Caco-2 (cell line): ENCODE measurements at regions not wholly inside any gene's neighbourhood (a gene's known extent, or its start where the extent isn't known, plus 50 kb on each side); places are given as distances from the start of the nearest gene placed in this dataset.
"Not testable (repeated sequence)": the region's sequence is repeated elsewhere in the genome, so short reads cannot be mapped to it uniquely, and the experiment has no call there.

Experiments
- BruUV-seq: library from RNA; stranded (reverse); fragments of 400-500 nt; replicated peaks from 2 replicates; lab custom pipeline; 2021; lab: Mats Ljungman, UMichigan
- CTCF ChIA-PET: fragments of 300-600 bp; sonication (Branson Sonifier 250); formaldehyde crosslinking; loops from one replicate; lab custom pipeline; 2022; ENCODE audit warnings: antibody characterized with exemption; lab: Charles Lee
- POLR2A ChIA-PET: fragments of 300-600 bp; sonication (Branson Sonifier 250); formaldehyde crosslinking; loops from one replicate; lab custom pipeline; 2022; ENCODE audit warnings: antibody characterized with exemption; lab: Charles Lee
- DNase-seq, 2 experiments: peaks; one replicate each; pipeline versions ENCODE4 v3.0.0 to v3.0.0-alpha.2; 2020 to 2022
- H3K27me3 ChIP-seq: replicated peaks from 2 replicates; pipeline ENCODE4 v1.6.0; 2011; ENCODE audit warnings: low read length; ENCODE audit not compliant: control insufficient read depth, insufficient read depth
- H3K36me3 ChIP-seq: 2 replicates; pipeline ENCODE4 v1.5.1; 2011; ENCODE audit warnings: low read length; ENCODE audit not compliant: control insufficient read depth, insufficient read depth
- H3K4me1 ChIP-seq: fragments of 250-450 bp; sonication (Bioruptor Pico); 2 replicates; pipeline ENCODE4 v1.5.1; 2020; ENCODE audit warnings: mild to moderate bottlenecking
- H3K4me3 ChIP-seq: 2 replicates; pipeline ENCODE4 v1.5.1; 2011; ENCODE audit warnings: low read depth, mild to moderate bottlenecking, control low read depth, low read length
- H3K9me3 ChIP-seq: fragments of 250-450 bp; sonication (Bioruptor Pico); 2 replicates; pipeline ENCODE4 v1.5.1; 2020; ENCODE audit warnings: mild to moderate bottlenecking, moderate library complexity
- H3K27ac Mint-ChIP-seq: one replicate; pipeline ENCODE4 v1.8.0; 2022; ENCODE audit warnings: mixed read lengths; ENCODE audit not compliant: unreplicated experiment
- H3K27me3 Mint-ChIP-seq: one replicate; pipeline ENCODE4 v1.8.0; 2022; ENCODE audit warnings: mixed read lengths; ENCODE audit not compliant: insufficient read depth, unreplicated experiment
- H3K36me3 Mint-ChIP-seq: one replicate; pipeline ENCODE4 v1.8.0; 2022; ENCODE audit warnings: mild to moderate bottlenecking, mixed read lengths; ENCODE audit not compliant: insufficient read depth, unreplicated experiment
- H3K4me1 Mint-ChIP-seq: one replicate; pipeline ENCODE4 v1.8.0; 2022; ENCODE audit warnings: low read depth, mixed read lengths; ENCODE audit not compliant: unreplicated experiment
- H3K4me3 Mint-ChIP-seq: one replicate; pipeline ENCODE4 v1.8.0; 2022; ENCODE audit warnings: mild to moderate bottlenecking, moderate library complexity, mixed read lengths; ENCODE audit not compliant: unreplicated experiment
- H3K9me3 Mint-ChIP-seq: one replicate; pipeline ENCODE4 v1.8.0; 2022; ENCODE audit warnings: mixed read lengths; ENCODE audit not compliant: unreplicated experiment
- intact Hi-C: fragments of 100-400 bp; cut with micrococcal nuclease; formaldehyde crosslinking; loops from one replicate; pipeline ENCODE4 v1.10.0; 2022; ENCODE audit not compliant: unreplicated experiment
- TF ChIP-seq, protein P1 (sequence below), 2 experiments: fragments of 200-600 bp in 1 of 2; IDR thresholded peaks; 1 replicate in 1 of 2; 2 replicates in 1 of 2; pipeline versions ENCODE4 v1.5.1 to v1.8.0; 2011 to 2022; ENCODE audit warnings: antibody characterized with exemption in 1 of 2, control low read depth in 1 of 2, inconsistent platforms in 1 of 2, low read depth in 1 of 2, low read length in 1 of 2, mild to moderate bottlenecking in 1 of 2, moderate library complexity in 1 of 2; ENCODE audit not compliant: insufficient read depth in 1 of 2, severe bottlenecking in 1 of 2, unreplicated experiment in 1 of 2

DNA sequence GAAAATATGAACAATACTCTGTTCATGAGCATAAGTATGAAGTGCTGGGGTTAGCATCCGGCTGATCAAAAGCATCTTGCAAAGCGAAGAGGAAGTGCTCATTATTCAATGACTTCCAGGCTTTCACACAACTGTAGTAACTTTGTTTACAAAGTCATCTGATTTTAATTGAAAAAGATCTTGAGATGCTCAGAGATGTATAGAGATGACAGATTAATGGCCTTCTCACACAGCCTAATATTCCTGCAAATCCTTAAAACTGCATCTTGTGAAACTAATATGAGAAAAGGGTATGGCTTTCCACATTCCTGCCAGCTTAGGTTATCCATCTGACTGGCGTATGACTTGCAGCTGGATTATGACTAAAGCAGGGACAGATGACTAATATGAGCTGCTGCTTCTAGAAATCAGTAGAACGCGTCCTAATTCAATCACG is 125.4 kb downstream of the CASP12 start:
- Mint-ChIP-seq H3K27ac (no peak overlapping the region), H3K27me3 (no peaks in the 10 kb centered on the region), H3K4me1 (peaks cover 7% of the 10 kb centered on the region), H3K9me3 (peaks cover 12% of the 10 kb centered on the region), H3K36me3 (no peaks in the 10 kb centered on the region), H3K4me3 (no peak overlapping the region)
- TF ChIP-seq, protein P1, sequence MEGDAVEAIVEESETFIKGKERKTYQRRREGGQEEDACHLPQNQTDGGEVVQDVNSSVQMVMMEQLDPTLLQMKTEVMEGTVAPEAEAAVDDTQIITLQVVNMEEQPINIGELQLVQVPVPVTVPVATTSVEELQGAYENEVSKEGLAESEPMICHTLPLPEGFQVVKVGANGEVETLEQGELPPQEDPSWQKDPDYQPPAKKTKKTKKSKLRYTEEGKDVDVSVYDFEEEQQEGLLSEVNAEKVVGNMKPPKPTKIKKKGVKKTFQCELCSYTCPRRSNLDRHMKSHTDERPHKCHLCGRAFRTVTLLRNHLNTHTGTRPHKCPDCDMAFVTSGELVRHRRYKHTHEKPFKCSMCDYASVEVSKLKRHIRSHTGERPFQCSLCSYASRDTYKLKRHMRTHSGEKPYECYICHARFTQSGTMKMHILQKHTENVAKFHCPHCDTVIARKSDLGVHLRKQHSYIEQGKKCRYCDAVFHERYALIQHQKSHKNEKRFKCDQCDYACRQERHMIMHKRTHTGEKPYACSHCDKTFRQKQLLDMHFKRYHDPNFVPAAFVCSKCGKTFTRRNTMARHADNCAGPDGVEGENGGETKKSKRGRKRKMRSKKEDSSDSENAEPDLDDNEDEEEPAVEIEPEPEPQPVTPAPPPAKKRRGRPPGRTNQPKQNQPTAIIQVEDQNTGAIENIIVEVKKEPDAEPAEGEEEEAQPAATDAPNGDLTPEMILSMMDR (IDR thresholded peaks at IDR 0.05; ENCODE audit: insufficient read depth in 1 of 2, low read depth in 1 of 2, low read length in 1 of 2, severe bottlenecking in 1 of 2, unreplicated experiment in 1 of 2), result no peak
- no TSS peak for BruUV-seq
- H3K36me3 ChIP-seq, result no peaks in the 10 kb centered on the region
- ChIA-PET CTCF (no interaction called here), POLR2A (no interaction called here)
- intact Hi-C loops, result no loop called here
- H3K9me3 ChIP-seq, result no peaks in the 10 kb centered on the region
- no peak overlapping the region for H3K4me3 ChIP-seq
- H3K27me3 ChIP-seq, result no peaks in the 10 kb centered on the region
- H3K4me1 ChIP-seq, result peaks cover 13% of the 10 kb centered on the region
- no peak for DNase-seq

DNA sequence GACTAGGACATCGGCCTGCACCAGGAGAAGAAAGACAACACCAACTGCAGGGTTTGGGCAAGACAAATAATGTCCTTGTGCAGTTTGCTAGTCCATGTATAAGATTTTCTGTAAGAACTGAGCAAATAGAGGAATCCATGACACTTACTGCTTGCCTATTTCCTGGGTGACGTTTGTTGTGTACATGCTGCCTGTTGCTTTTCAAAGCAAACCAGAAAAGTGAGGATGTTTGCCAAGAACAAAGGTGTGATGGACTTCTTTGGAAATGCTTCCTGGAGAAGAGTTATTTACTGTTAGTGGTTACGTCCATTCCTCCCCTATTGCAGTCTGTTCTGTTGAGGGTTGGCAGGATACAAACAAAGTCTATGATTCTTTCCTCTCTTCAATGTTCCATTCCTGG is 126.5 kb downstream of the CASP12 start:
- ChIA-PET POLR2A (no interaction called here), CTCF (no interaction called here)
- Histone ChIP-seq H3K4me1 (peaks cover 10% of the 10 kb centered on the region), H3K4me3 (no peak overlapping the region), H3K27me3 (no peaks in the 10 kb centered on the region), H3K9me3 (no peaks in the 10 kb centered on the region), H3K36me3 (no peaks in the 10 kb centered on the region)
- H3K4me1 Mint-ChIP-seq, result peaks cover 5% of the 10 kb centered on the region
- H3K36me3 Mint-ChIP-seq, result no peaks in the 10 kb centered on the region
- H3K4me3 Mint-ChIP-seq, result no peak overlapping the region
- TF ChIP-seq, protein P1 (IDR thresholded peaks at IDR 0.05; ENCODE audit: insufficient read depth in 1 of 2, low read depth in 1 of 2, low read length in 1 of 2, severe bottlenecking in 1 of 2, unreplicated experiment in 1 of 2), result no peak
- no peak for DNase-seq
- H3K9me3 Mint-ChIP-seq, result peaks cover 12% of the 10 kb centered on the region
- H3K27me3 Mint-ChIP-seq, result no peaks in the 10 kb centered on the region
- BruUV-seq, result no TSS peak
- intact Hi-C loops, result no loop called here
- H3K27ac Mint-ChIP-seq, result no peak overlapping the region

DNA sequence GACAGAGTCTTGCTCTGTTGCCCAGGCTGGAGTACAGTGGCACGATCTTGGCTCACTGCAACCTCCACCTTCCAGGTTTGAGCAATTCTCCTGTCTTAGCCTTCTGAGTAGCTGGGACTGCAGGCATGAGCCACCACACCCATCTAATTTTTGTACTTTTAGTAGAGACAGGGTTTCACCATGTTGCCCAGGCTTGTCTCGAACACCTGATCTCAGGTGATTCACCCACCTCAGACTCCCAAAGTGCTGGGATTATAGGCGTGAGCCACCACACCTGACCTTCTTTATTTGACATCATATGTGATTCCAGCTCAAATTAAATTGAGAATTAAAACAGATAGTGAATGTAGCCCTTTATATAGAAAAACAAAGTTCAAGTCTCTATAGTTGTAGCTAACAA is 127.2 kb downstream of the CASP12 start:
- H3K4me3 Mint-ChIP-seq, POLR2A ChIA-PET: not testable (repeated sequence)

More for the DNA sequence above, 127.2 kb downstream of the CASP12 start:
- H3K4me1 ChIP-seq, H3K9me3 ChIP-seq, H3K4me3 ChIP-seq, H3K36me3 Mint-ChIP-seq, H3K4me1 Mint-ChIP-seq, intact Hi-C loops, H3K27ac Mint-ChIP-seq, DNase-seq, BruUV-seq, H3K36me3 ChIP-seq, H3K27me3 Mint-ChIP-seq, CTCF ChIA-PET, H3K27me3 ChIP-seq: not testable (repeated sequence)
- H3K9me3 Mint-ChIP-seq, result peaks cover 12% of the 10 kb centered on the region
